OCI-LY3 (cell line): ENCODE measurements at regions not wholly inside any gene's neighbourhood (a gene's known extent, or its start where the extent isn't known, plus 50 kb on each side); places are given as distances from the start of the nearest gene placed in this dataset.

Experiments used
- EZH2phosphoT487 ChIP-seq: fragments of 200-600 bp; shearing (Covaris generic); IDR thresholded peaks from 2 replicates; pipeline ENCODE4 v1.6.1; 2018; ENCODE audit warnings: antibody characterized with exemption, mixed run types, low read depth
- TF ChIP-seq, protein P1 (sequence below): fragments of 200-600, 300-600 bp; sonication (generic); IDR thresholded peaks from 2 replicates; pipeline ENCODE4 v1.5.1; 2014; ENCODE audit warnings: antibody characterized with exemption, low read length, low read depth

DNA sequence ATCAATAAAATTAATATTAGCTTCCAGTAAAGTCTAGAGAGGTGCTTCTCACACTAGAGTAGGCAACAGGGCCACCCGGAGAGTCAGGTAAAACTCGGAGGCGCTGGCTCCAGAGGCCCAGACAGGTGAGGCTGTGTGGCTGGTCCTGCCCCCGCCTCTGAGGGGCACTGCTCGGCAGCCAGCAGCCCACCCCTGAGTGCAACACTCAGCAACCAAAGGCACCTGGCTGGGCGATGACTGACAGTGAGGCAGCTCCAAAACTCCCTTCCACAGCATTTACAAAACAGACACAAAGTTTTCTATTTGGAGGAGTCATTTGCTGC lies 138.8 kb upstream of the ID2 start:
- TF ChIP-seq, protein P1, sequence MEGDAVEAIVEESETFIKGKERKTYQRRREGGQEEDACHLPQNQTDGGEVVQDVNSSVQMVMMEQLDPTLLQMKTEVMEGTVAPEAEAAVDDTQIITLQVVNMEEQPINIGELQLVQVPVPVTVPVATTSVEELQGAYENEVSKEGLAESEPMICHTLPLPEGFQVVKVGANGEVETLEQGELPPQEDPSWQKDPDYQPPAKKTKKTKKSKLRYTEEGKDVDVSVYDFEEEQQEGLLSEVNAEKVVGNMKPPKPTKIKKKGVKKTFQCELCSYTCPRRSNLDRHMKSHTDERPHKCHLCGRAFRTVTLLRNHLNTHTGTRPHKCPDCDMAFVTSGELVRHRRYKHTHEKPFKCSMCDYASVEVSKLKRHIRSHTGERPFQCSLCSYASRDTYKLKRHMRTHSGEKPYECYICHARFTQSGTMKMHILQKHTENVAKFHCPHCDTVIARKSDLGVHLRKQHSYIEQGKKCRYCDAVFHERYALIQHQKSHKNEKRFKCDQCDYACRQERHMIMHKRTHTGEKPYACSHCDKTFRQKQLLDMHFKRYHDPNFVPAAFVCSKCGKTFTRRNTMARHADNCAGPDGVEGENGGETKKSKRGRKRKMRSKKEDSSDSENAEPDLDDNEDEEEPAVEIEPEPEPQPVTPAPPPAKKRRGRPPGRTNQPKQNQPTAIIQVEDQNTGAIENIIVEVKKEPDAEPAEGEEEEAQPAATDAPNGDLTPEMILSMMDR, result peak; percentile 28; the same call in 1 of the 2 replicates
- no peak for TF ChIP-seq EZH2phosphoT487
